Aorta (tissue), 5 donors: ENCODE measurements at regions not wholly inside any gene's neighbourhood (a gene's known extent, or its start where the extent isn't known, plus 50 kb on each side); places are given as distances from the start of the nearest gene placed in this dataset.
A peak's percentile ranks its signal among the peaks of the same experiment; 100 is the strongest.
"Not testable (repeated sequence)": the region's sequence is repeated elsewhere in the genome, so short reads cannot be mapped to it uniquely, and the experiment has no call there.

Source experiments
- ATAC-seq: fragments of 200-7000 bp; cut with Tn5 transposase; one replicate; pipeline ENCODE4 v1.9.1; 2022; ENCODE audit warnings: moderate library complexity; ENCODE audit not compliant: low FRiP score
- DNase-seq, 2 donors: peaks; one replicate each; pipeline ENCODE4 v3.0.0-alpha.2; 2020
- H3K27ac ChIP-seq, 2 donors: one replicate each; pipeline ENCODE4 v1.5.1; 2013; ENCODE audit warnings: low read length in 2 of 2, mild to moderate bottlenecking in 2 of 2, moderate library complexity in 2 of 2, control low read depth in 1 of 2, inconsistent platforms in 1 of 2, low read depth in 1 of 2
- H3K27me3 ChIP-seq, 2 donors: one replicate each; pipeline ENCODE4 v1.6.1; 2013; ENCODE audit warnings: control low read depth in 1 of 2, low read length in 1 of 2, mild to moderate bottlenecking in 1 of 2, moderate library complexity in 1 of 2; ENCODE audit not compliant: insufficient read depth in 2 of 2, control insufficient read depth in 1 of 2
- H3K36me3 ChIP-seq, 2 donors: one replicate each; pipeline ENCODE4 v1.6.1; 2013; ENCODE audit warnings: control low read depth in 1 of 2, low read length in 1 of 2, mild to moderate bottlenecking in 1 of 2; ENCODE audit not compliant: insufficient read depth in 2 of 2, control insufficient read depth in 1 of 2
- H3K4me1 ChIP-seq, 2 donors: one replicate each; pipeline ENCODE4 v1.6.1; 2013; ENCODE audit warnings: low read length in 2 of 2, control low read depth in 1 of 2, mild to moderate bottlenecking in 1 of 2, moderate library complexity in 1 of 2; ENCODE audit not compliant: insufficient read depth in 2 of 2, control insufficient read depth in 1 of 2
- H3K4me3 ChIP-seq, 2 donors: one replicate each; pipeline ENCODE4 v1.5.1; 2013; ENCODE audit warnings: low read length in 2 of 2, control low read depth in 1 of 2, mild to moderate bottlenecking in 1 of 2
- H3K9me3 ChIP-seq: one replicate; pipeline ENCODE4 v1.6.1; 2013; ENCODE audit warnings: mild to moderate bottlenecking, low read length; ENCODE audit not compliant: control insufficient read depth
- WGBS, 2 donors: extraction: QIAGEN DNeasy Blood & Tissue Kit; methylation state at CpG; one replicate each; pipeline ENCODE4 v1.1.7; 2013; 5-methylcytosine and 5-hydroxymethylcytosine counted together
- intact Hi-C, 2 donors: fragments of 100-400 bp; cut with DNase I; formaldehyde crosslinking; loops; one replicate each; pipeline versions ENCODE4 v1.14.2 to v1.15.0; 2022
- donor health status: healthy with polysubstance abuse.
- donor health status: Bipolar disorder and iron deficiency.
- donor health status: DM: no; HTN: no; CAD: no.
- donor health status: DM: no; HTN: no; CAD: no.
- donor health status: DM: yes; HTN: yes; CAD: no.

GRCh38 chr7:76839214-76839613, 192.9 kb downstream of the SPDYE17 start:
- H3K27ac ChIP-seq, DNase-seq, ATAC-seq, H3K4me1 ChIP-seq, intact Hi-C loops, H3K9me3 ChIP-seq, H3K36me3 ChIP-seq, H3K27me3 ChIP-seq, H3K4me3 ChIP-seq: not testable (repeated sequence)
- 88 to 93% methylated on average over 1 of the region's 1 CpG for WGBS, 2 donors

- ATAC-seq, H3K4me1 ChIP-seq, H3K9me3 ChIP-seq, H3K27ac ChIP-seq, H3K4me3 ChIP-seq, intact Hi-C loops, H3K36me3 ChIP-seq, H3K27me3 ChIP-seq, DNase-seq: not testable (repeated sequence)
- WGBS, 2 donors, result 47 to 53% methylated on average over 1 of the region's 1 CpG
These were observed 193.8 kb downstream of the SPDYE17 start for GRCh38 chr7:76838357-76838756.

- ATAC-seq, H3K27me3 ChIP-seq, H3K27ac ChIP-seq, H3K4me1 ChIP-seq, H3K4me3 ChIP-seq, H3K36me3 ChIP-seq, intact Hi-C loops, DNase-seq, H3K9me3 ChIP-seq: not testable (repeated sequence)
- WGBS, 2 donors, result 89 to 92% methylated on average over 3 of the region's 3 CpGs
These were observed 202.2 kb upstream of the POMZP3 start for GRCh38 chr7:76829233-76829632.

GRCh38 chr7:76826181-76826580, 199.1 kb upstream of the POMZP3 start:
- H3K27me3 ChIP-seq, DNase-seq, H3K4me1 ChIP-seq, H3K4me3 ChIP-seq, ATAC-seq, H3K27ac ChIP-seq, H3K36me3 ChIP-seq, H3K9me3 ChIP-seq, intact Hi-C loops: not testable (repeated sequence)
- WGBS, 2 donors, result 83 to 86% methylated on average over 4 of the region's 4 CpGs

GRCh38 chr7:76809856-76810255, 182.8 kb upstream of the POMZP3 start:
- DNase-seq, H3K36me3 ChIP-seq, H3K27me3 ChIP-seq, ATAC-seq, H3K27ac ChIP-seq, intact Hi-C loops, H3K4me3 ChIP-seq, H3K9me3 ChIP-seq, H3K4me1 ChIP-seq: not testable (repeated sequence)
- WGBS, 2 donors, result 91 to 95% methylated on average over 4 of the region's 4 CpGs

- not testable (repeated sequence) for H3K27ac ChIP-seq, ATAC-seq, H3K4me1 ChIP-seq
These were observed 180.6 kb upstream of the POMZP3 start for GRCh38 chr7:76807588-76808100.

GRCh38 chr7:76806460-76806859, 179.4 kb upstream of the POMZP3 start:
- H3K27ac ChIP-seq, H3K36me3 ChIP-seq, intact Hi-C loops, DNase-seq, H3K4me3 ChIP-seq, H3K4me1 ChIP-seq, H3K9me3 ChIP-seq, ATAC-seq, H3K27me3 ChIP-seq: not testable (repeated sequence)

More at GRCh38 chr7:76807588-76808100, 180.6 kb upstream of the POMZP3 start:
- H3K36me3 ChIP-seq, intact Hi-C loops, H3K27me3 ChIP-seq, DNase-seq, H3K4me3 ChIP-seq, H3K9me3 ChIP-seq: not testable (repeated sequence)
- WGBS, 2 donors, result 29 to 36% methylated on average over 3 of the region's 3 CpGs

GRCh38 chr7:76806010-76806409, 178.9 kb upstream of the POMZP3 start:
- not testable (repeated sequence) for H3K27ac ChIP-seq

GRCh38 chr7:76805262-76805661, 178.2 kb upstream of the POMZP3 start:
- H3K27ac ChIP-seq, H3K9me3 ChIP-seq, H3K27me3 ChIP-seq, intact Hi-C loops, ATAC-seq, H3K4me1 ChIP-seq, H3K36me3 ChIP-seq, H3K4me3 ChIP-seq: not testable (repeated sequence)
- peak; percentile 33 to 61 for DNase-seq
- 25 to 29% methylated on average over 1 of the region's 1 CpG for WGBS, 2 donors

More at GRCh38 chr7:76806010-76806409, 178.9 kb upstream of the POMZP3 start:
- H3K27me3 ChIP-seq, intact Hi-C loops, H3K36me3 ChIP-seq, H3K9me3 ChIP-seq, H3K4me3 ChIP-seq, DNase-seq, H3K4me1 ChIP-seq: not testable (repeated sequence)
- 19% methylated on average over 6 of the region's 6 CpGs for WGBS, 2 donors
- ATAC-seq, result peak; percentile 64
